Coronary artery (tissue), 2 donors: ENCODE measurements at regions not wholly inside any gene's neighbourhood (a gene's known extent, or its start where the extent isn't known, plus 50 kb on each side); places are given as distances from the start of the nearest gene placed in this dataset.

Source experiments
- DNase-seq: peaks from one replicate; pipeline ENCODE4 v3.0.0-alpha.2; 2017; ENCODE audit warnings: low spot score
- H3K27ac ChIP-seq, 2 donors: fragments of 200-600 bp; sonication (generic); one replicate each; pipeline ENCODE4 v1.5.1; 2016 to 2019
- H3K4me3 ChIP-seq: fragments of 200-600 bp; sonication (generic); 2 replicates; pipeline ENCODE4 v1.5.1; 2016; ENCODE audit warnings: mild to moderate bottlenecking, moderate library complexity
- TF ChIP-seq, protein P1 (sequence below): fragments of 200-600 bp; sonication (generic); IDR thresholded peaks from one replicate; pipeline ENCODE4 v1.5.1; 2019; ENCODE audit warnings: antibody characterized with exemption

DNA sequence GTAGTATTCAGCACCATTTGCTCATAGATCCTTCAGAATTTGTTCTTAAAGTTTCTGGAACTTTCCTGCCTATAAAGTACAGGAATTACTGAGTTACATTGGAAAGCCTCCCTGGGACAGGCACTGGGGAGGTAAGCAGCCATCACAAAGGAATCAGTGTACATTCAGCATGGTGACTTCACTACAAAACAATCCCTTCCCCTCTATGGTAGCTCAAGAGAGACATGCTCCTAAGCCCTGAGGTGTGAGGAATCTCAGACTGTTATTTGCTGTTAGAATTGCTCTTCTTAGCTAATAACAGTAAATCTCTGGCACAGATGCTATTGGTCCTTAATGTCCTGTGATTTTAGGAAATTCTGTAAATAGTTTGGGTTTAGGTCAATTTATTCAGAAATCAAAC is 1898.0 kb upstream of the PCDH7 start:
- Histone ChIP-seq H3K27ac (no peak overlapping the region), H3K4me3 (no peak overlapping the region)
- TF ChIP-seq, protein P1, sequence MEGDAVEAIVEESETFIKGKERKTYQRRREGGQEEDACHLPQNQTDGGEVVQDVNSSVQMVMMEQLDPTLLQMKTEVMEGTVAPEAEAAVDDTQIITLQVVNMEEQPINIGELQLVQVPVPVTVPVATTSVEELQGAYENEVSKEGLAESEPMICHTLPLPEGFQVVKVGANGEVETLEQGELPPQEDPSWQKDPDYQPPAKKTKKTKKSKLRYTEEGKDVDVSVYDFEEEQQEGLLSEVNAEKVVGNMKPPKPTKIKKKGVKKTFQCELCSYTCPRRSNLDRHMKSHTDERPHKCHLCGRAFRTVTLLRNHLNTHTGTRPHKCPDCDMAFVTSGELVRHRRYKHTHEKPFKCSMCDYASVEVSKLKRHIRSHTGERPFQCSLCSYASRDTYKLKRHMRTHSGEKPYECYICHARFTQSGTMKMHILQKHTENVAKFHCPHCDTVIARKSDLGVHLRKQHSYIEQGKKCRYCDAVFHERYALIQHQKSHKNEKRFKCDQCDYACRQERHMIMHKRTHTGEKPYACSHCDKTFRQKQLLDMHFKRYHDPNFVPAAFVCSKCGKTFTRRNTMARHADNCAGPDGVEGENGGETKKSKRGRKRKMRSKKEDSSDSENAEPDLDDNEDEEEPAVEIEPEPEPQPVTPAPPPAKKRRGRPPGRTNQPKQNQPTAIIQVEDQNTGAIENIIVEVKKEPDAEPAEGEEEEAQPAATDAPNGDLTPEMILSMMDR = no peak
- DNase-seq = no peak

DNA sequence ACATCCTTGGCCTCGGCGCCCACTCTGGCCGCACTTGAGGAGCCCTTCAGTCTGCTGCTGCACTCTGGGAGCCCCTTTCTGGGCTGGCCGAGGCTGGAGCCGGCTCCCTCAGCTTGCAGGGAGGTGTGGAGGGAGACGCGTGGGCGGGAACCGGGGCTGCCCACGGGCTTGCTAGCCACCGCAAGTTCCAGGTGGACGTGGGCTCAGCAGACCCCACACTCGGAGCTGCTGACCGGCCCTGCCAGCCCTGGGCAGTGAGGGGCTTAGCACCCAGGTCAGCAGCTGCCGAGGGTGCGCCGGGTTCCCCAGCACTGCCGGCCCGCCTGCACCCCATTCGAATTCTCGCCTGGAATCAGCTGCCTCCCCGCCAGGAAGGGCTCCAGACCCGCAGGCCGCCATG is 1892.3 kb upstream of the PCDH7 start:
- TF ChIP-seq, protein P1 = no peak

DNA sequence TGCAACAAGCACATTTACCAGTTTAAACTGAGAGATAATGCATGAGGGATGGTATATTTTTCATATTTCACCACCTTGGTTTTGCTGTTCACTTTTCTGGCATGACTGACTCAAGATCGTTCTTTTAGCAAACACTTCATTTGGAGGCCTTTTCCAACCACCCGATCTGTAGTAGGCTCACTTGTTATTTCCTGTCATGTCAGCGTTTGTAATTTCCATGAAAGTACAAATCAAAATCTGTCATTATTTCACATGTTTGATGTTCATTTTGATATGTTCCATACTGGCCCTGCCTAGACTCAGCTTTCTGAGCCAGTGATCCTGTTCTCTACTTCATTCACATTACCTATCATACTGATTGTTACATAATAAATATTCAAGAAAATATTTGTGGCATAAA is 1888.3 kb upstream of the PCDH7 start:
- TF ChIP-seq, protein P1 = no peak
- no peak overlapping the region for H3K27ac ChIP-seq
- DNase-seq = no peak

More for the DNA sequence above, 1892.3 kb upstream of the PCDH7 start:
- no peak for DNase-seq
- no peak overlapping the region for H3K4me3 ChIP-seq
- H3K27ac ChIP-seq = no peak overlapping the region

DNA sequence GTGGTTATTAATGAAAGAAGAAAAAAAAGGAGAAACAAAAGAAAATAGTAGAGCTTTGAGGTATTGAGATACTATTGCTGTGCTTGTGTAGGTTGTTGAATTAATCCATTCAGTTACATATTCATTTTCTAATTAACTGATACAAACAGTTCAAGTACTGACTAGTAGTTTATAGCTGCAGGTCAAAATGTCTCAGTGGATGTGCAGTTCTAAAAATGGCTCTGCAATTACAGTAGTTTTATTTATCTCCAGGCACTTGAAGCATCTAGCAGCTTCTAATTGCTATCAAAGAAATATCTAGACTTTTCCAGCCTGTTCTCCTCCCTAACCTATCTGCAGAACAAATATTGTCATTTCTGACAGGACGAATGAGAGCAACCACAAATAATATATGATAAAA is 1887.7 kb upstream of the PCDH7 start:
- no peak overlapping the region for H3K4me3 ChIP-seq
- TF ChIP-seq, protein P1 = no peak
- DNase-seq = no peak
- H3K27ac ChIP-seq = no peak overlapping the region

More for the DNA sequence above, 1888.3 kb upstream of the PCDH7 start:
- no peak overlapping the region for H3K4me3 ChIP-seq

DNA sequence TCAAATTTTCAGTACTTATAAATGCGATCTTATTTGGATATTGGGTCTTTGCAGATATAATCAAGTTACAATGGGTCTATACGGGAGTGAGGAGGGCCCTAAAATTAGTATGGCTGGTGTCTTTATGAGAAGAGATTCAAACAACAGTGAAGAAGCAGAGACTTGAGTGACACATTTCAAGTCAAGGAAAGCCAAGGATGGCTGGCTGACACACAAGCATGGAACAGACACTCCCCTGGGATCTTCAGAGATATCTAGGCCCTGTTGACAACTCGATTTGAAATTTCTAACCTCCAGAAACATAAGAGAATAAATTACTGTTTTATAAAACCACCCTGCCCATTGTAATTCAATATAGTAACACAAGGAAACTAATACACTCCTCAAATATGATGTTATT is 1886.0 kb upstream of the PCDH7 start:
- no peak for DNase-seq
- TF ChIP-seq, protein P1 = no peak
- Histone ChIP-seq H3K27ac (no peak overlapping the region), H3K4me3 (no peak overlapping the region)

DNA sequence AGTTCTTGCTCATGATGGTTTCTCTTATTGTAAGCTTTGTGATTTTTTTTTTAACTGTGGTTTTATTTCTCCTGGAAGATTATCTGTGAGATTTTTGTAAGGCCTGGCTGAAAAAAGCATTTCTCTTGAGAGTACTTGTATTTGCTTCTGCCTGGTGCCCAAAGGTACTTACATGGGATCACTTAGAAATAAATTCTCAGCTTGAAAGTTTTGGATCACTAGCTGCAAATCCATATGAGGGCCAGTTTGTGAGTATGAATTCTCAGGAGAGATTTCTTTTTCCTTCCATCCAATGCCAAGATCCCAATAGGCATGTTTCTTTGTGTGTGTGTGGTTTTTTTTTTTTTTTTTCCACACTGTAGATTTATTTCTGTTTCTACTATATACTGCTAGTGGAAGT is 1884.7 kb upstream of the PCDH7 start:
- no peak for DNase-seq
- Histone ChIP-seq H3K27ac (no peak overlapping the region), H3K4me3 (no peak overlapping the region)
- TF ChIP-seq, protein P1 = no peak

DNA sequence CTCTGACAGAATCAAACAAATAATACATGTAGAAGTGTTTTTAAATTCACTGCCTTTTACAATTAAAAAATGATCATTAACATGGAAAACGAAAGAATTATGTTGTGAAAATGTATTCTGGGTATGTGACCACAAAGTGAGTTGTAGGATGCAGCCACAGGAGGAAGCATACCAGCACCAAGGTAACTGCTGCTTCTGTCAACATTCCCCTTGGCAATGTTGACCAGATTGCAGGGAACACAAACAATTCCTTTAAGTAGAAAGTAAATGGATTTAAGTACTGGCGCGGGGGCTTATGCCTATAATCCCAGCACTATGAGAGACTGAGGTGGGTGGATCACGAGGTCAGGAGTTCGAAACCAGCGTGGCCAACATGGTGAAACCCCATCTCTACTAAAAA is 1877.9 kb upstream of the PCDH7 start:
- H3K4me3 ChIP-seq = no peak overlapping the region
- TF ChIP-seq, protein P1 = no peak
- DNase-seq = no peak
- H3K27ac ChIP-seq = no peak overlapping the region
